Superior temporal gyrus (tissue), 1 donor: ENCODE measurements at regions not wholly inside any gene's neighbourhood (a gene's known extent, or its start where the extent isn't known, plus 50 kb on each side); places are given as distances from the start of the nearest gene placed in this dataset.
"Not testable (repeated sequence)": the region's sequence is repeated elsewhere in the genome, so short reads cannot be mapped to it uniquely, and the experiment has no call there.

Experiments used
- DNase-seq: peaks from one replicate; pipeline ENCODE4 v3.0.0-alpha.2; 2016; ENCODE audit errors: extremely low spot score

DNA sequence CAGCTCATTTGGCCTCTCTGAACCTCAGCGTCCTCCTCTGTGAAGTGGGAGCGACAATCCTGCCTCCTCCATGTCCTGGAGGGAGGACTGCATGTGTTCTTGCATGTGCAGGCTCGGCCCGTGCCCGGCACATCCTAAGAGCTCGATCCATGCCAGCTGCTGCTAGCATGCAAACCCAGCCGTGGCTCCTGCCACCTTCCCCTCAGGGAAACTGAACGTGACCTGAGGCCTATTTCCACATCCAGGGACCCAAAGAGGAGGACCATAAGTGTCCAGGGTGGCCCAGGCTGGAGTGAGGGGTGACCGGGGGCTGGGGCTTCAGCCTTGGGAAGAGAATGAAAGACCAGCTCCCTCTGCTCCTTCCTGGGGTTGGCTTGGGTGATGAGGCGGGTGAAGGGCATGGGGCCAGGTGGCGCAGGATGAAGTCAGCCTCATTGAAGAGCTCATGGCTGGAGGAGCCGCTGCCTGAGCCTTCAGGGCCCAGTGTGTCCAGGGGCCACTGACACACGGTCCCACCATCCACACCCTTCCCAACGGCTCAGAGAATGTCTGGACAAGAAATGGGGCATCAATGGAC is 115.7 kb upstream of the AKAP13 start:
- not testable (repeated sequence) for DNase-seq

- DNase-seq: not testable (repeated sequence)
Measured at GRCh38 chr15:85267158-85267857, 113.1 kb upstream of the AKAP13 start.

DNA sequence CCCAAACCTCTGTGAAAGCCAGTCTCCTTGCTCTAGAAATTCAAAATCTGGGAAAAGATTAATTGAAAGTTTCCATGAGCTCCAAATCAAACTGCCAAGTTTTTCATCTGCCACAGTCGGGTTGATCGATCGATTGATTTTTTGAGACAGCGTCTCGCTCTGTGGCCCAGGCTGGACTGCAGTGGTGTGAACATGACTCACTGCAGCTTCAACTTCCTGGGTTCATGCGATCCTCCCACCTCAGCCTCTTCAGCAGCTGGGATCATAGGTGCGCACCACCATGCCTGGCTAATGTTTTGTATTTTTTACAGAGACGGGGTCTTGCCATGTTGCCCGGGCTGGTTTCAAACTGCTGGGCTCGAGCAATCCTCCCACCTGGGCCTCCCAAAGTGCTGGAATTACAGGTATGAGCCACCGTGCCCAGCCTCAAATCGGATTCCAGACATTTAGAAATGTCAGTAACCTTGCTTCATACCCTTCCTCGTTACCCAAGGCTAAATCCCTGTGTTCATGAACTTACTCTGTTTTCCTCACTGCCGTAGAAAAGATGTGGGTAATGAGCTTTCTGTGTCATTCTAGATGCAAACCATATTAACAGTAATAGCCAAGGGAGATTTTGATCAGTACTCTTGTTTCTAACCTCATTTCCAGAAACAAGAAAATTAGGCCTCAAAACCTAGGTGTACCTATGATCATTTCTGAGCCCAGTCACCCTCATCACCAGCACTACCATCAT is 105.9 kb upstream of the AKAP13 start:
- no peak for DNase-seq

DNA sequence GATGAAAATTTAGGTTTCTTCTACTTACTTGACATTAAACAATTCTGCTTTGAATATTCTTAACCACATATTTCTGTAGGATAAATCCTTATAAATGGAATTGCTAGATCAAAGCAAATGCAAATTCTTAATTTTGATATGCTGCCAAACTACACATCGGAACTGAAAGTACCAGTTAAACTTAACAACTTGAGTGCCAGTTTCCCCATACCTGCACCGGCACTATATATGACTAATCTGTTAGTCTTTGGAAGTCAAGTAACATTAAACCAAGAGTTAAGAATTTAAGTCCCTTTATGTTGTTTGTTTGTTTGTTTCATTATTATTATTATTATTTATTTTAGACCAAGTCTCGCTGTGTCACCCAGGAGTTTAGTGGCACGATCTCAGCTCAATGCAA is 103.9 kb upstream of the AKAP13 start:
- no peak for DNase-seq

DNA sequence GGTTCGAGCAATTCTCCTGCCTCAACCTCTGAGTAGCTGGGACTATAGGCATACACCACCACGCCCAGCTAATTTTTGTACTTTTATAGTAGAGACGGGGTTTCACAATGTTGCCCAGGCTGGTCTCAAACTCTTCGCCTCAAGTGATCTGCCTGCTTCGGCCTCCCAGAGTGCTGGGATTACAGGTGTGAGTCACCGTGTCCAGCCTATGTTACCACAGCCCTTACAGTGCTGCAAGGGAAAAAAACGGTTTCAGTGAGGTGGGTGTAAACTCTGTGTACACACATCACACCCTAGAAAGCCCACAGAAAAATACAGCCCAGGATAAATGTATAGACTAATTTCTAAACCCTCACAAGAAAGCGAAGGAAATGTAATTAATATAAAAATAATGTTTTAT is 103.5 kb upstream of the AKAP13 start:
- DNase-seq: no peak

DNA sequence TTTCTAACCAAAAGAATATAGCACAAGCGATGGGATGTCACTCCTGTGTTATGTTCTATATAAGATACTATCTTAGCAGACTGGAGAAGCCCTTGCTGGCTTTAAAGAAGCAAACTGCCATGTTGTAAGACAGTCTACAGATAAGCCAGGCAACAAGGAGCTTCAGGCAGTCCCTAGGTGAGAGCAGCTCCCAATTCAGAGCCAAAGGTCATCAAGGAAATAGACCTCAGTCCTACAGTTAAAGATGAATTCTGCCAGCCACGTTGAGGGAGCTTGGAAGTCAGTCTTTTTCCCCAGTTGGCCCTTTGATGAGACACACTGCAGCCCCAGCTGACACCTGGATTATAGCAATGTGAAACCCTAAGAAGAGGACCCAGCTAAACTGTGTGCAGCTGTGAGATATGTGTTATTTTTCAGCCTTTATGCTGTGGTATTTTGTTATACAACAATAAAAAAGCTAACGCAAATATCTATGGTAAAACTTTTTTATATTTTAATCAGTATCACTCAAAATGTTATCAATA is 102.5 kb upstream of the AKAP13 start:
- no peak for DNase-seq

DNA sequence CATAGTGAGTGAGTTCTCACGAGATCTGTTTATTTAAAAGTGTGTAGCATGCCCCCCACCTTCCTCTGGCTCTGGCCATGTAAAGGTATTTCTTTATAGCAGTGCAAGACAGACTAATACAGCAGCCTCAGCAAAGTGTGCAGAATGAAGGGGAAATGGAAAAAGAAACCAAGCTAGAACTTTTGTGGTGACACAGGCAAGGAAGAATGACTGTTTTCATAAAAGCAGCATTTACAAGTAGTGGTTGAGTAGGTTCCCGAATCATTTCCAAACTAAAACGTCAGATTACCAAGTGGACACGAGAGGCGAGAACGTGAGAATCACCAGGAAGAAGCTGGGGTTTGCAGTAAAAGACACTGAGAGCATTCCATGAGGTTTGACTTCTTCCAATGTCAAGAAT is 100.2 kb upstream of the AKAP13 start:
- no peak for DNase-seq

- DNase-seq: no peak
Measured at GRCh38 chr15:85281293-85281882, 99.0 kb upstream of the AKAP13 start.

DNA sequence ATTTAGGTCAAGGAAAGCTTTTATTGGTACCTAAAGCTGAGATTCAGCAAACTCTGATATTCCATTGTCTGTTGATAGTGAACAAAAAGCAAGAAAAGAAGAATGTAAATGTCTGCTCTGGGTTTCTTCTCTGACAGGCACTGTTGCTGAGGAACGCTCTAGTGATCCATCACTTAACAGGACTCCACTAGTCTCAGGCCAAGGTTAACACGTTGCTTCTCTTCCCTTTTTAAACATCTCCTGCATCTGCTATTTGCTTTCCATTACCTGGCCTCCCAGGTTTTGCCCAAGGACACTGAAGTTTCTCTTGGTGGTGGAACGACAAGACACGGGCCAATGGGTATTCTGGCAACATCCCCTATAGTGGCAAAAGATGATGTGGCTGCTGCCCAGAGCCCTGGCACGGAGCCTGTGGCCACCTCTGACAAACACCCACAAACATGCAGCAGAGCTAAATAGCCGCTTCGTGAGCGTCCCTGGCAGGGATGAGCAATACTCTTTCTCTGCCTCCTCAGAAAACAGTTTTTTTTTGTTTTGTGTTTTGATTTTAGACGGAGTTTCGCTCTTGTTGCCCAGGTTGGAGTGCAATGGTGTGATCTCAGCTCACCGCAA is 97.8 kb upstream of the AKAP13 start:
- no peak for DNase-seq

- DNase-seq: not testable (repeated sequence)
Measured at GRCh38 chr15:85283815-85284214, 96.6 kb upstream of the AKAP13 start.

DNA sequence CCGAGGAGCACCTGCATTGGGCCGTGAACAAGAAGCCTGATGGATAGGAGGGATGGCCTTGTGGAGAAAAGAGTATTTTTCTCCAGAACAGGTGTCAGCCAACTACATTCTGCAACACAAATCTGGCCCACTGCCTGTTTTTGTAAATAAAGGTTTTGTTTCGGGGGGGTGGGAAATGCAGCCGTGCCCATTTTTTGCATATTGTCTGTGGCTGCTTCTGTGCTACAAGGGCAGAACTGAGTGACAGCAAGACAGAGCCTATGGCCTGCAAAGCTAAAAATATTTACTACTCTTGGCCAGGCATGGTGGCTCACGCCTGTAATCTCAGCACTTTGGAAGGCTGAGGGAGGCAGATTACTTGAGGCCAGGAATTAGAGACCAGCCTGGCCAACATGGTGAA is 95.9 kb upstream of the AKAP13 start:
- DNase-seq: no peak

GRCh38 chr15:85289677-85290365 is 90.6 kb upstream of the AKAP13 start:
- peak; percentile 85 for DNase-seq

DNA sequence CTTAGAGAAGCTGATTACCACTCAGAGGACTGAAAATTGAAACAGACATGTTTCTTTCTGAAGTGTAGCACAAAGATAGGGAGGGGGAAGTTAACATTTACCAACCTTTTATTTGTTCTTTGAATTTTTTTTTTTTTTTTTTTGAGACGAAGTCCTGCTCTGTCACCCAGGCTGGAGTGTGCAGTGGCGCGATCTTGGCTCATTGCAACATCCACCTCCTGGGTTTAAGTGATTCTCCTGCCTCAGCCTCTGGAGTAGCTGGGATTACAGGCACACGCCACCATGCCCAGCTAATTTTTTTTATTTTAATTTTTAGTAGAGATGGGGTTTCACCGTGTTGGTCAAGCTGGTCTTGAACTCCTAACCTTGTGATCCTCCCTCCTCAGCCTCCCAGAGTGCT is 87.8 kb upstream of the AKAP13 start:
- not testable (repeated sequence) for DNase-seq

DNA sequence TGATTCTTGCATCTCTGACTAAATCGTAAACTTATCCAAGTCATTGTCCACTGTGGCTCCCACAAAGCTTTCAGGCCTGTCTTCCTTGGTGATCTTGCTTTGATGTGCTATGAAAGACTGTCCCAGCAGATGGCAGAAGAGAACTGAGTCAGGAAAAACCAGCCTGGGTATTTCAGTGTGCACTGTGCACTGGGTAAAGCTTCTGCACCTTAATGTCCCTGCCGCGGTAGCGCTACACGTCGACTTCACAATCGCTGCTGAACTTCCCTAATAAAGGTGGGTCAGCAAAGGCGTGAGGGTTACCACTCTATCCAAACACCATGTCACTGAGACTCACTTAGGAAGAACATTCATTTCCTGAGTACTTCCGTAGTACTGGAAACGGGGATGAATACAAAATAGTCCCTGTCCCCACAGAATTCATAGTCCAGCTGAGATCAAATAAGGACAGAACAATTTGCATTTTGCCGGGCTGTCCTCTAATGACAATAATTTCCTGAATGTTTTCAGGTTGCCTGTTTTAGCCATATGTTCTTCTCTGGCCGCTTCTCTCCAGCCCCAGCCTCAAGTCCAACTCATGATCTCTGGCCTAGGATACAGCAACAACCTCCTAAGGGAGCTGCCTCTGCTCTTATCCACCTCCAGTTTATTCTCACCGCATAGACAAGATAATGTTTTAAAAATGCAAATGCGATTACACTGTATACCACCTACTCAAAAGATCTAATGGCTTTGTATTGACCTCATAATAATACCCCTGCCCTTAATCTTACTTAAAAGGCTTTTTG is 83.6 kb upstream of the AKAP13 start:
- peak; percentile 87 for DNase-seq

DNA sequence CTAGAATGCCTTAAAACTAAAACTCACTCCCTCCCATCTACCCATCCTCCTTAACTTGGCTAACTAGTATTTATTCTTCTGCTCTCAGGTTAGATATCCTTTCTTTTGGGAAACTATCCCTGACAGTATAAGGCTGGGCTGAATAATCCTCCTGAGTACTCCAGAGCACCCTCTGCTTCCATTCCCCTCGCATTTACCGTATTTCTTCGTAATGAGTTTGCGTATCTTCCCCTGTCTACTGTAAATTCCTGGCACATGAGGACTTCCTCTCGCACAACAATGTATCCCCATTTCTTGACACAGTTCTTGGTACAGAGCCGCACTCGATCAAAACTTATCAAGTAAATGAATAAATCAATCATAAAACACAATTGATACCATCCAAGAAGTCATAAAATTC is 82.9 kb upstream of the AKAP13 start:
- DNase-seq: no peak

DNA sequence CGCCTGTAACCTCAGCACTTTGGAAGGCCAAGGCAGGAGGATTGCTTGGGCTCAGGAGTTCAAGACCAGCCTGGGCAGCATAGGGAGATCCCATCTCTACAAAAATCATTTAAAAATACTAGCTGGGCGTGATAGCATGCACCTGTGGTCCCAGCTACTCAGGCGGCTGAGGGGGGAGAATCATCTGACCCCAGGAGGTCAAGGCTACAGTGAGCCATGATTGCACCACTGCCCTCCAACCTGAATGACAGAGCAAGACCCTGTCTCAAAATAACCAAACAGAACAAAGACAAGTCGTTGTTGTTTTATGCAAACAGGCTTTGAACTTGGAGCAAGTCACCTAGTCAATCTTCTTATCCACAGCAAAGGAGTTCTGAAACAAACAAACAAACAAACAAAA is 82.0 kb upstream of the AKAP13 start:
- DNase-seq: no peak

GRCh38 chr15:85298941-85299340 is 81.5 kb upstream of the AKAP13 start:
- no peak for DNase-seq

GRCh38 chr15:85302271-85302670 is 78.1 kb upstream of the AKAP13 start:
- no peak for DNase-seq

DNA sequence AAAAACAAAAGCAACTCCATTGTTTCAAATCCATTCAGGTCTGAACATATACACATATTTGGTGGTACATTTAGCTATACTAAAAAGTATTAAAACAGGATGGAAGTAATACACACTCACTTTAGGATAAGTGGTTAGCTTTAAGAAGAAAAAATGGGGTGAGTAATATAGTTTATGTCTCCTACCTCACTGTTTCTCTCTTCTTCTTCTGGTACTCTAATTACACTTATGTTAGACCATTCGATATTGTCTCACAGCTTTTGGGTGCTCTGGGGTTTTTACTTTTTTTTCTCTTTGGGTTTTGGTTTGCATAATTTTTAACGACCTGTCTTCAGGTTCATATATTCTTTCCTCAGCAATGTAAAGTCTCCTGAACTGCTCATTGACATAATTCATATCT is 75.4 kb upstream of the AKAP13 start:
- no peak for DNase-seq

DNA sequence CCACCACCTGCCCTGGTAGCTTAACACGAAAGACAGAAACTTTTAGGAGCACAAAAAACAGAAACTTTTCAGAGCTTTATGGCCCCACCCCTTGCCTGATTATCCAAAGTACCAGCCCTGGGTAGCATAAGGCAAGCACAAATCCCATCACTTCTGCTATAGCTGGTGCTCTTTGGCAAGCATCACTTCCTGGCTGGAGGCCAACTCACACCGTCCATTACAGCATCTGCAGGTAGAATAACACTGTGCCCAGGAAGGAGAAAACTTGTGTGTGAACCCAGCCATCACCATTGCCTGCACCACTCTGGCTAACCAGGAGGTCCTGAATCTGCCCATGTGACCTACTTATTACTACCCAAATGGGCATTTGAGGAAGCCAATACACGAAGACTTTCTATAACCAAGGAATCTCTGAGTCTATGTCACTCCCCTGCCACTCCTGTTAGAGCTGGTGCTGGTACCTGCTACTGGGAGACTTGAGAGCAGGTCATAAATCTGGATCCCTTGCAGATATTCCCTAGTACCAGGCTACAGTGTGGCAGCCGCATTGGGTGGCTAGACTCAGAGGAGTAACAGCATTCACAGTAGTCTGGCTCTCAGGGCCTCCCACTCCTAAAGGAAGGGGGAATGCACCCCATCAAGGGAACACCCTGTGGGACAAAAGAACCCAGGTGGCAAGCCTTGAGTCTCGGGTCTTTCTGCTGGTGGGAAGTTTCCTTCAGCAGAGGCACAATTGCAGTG is 73.3 kb upstream of the AKAP13 start:
- no peak for DNase-seq
